Gastroesophageal sphincter (tissue), 4 donors: ENCODE measurements at regions not wholly inside any gene's neighbourhood (a gene's known extent, or its start where the extent isn't known, plus 50 kb on each side); places are given as distances from the start of the nearest gene placed in this dataset.

Source experiments
- ATAC-seq: fragments of 150-250 bp; one replicate; pipeline ENCODE4 v1.9.1; 2016; ENCODE audit warnings: mild to moderate bottlenecking, moderate library complexity
- H3K27ac ChIP-seq, 4 donors: fragments of 200-600 bp; sonication (generic) in 3 of 4; 1 replicate in 3 of 4; 2 replicates in 1 of 4; pipeline ENCODE4 v1.5.1; 2016 to 2019
- H3K27me3 ChIP-seq: fragments of 200-600 bp; sonication (generic); one replicate; pipeline ENCODE4 v1.5.1; 2019
- H3K36me3 ChIP-seq, 2 donors: fragments of 200-600 bp; sonication (generic); one replicate each; pipeline ENCODE4 v1.5.1; 2019; ENCODE audit warnings: control low read depth in 1 of 2
- H3K4me1 ChIP-seq, 3 donors: fragments of 200-600 bp; sonication (generic); 1 replicate in 2 of 3; 2 replicates in 1 of 3; pipeline ENCODE4 v1.5.1; 2016 to 2019; ENCODE audit warnings: control low read depth in 2 of 3
- H3K4me3 ChIP-seq, 2 donors: fragments of 200-600 bp; sonication (generic); one replicate each; pipeline ENCODE4 v1.5.1; 2019; ENCODE audit warnings: mild to moderate bottlenecking in 1 of 2, moderate library complexity in 1 of 2
- H3K9me3 ChIP-seq, 3 donors: fragments of 200-600 bp; sonication (generic); one replicate each; pipeline ENCODE4 v1.5.1; 2017 to 2019; ENCODE audit warnings: control low read depth in 2 of 3
- CTCF ChIP-seq, 4 experiments: fragments of 200-600 bp in 2 of 4; fragments of 450-650 bp in 2 of 4; sonication (generic) in 1 of 4; IDR thresholded peaks; one replicate each; pipeline ENCODE4 v1.5.1; 2017 to 2019; ENCODE audit warnings: antibody characterized with exemption in 4 of 4, mild to moderate bottlenecking in 2 of 4, moderate library complexity in 2 of 4
- EP300 ChIP-seq: sonication (generic); formaldehyde crosslinking; IDR thresholded peaks from one replicate; pipeline ENCODE4 v1.6.1; 2017; ENCODE audit warnings: antibody characterized with exemption, mild to moderate bottlenecking
- POLR2A ChIP-seq, 2 donors: fragments of 450-650 bp; IDR thresholded peaks; one replicate each; pipeline ENCODE4 v1.6.1; 2017; ENCODE audit warnings: antibody characterized with exemption in 2 of 2, mild to moderate bottlenecking in 2 of 2, moderate library complexity in 1 of 2
- POLR2AphosphoS5 ChIP-seq: sonication (generic); formaldehyde crosslinking; IDR thresholded peaks from one replicate; pipeline ENCODE4 v1.6.1; 2017; ENCODE audit warnings: antibody characterized with exemption
- WGBS, 2 donors: methylation state at CpG; one replicate each; pipeline ENCODE4 v1.1.5; 2018; ENCODE audit warnings: low coverage in 1 of 2; 5-methylcytosine and 5-hydroxymethylcytosine counted together

- H3K9me3 ChIP-seq = no peaks in the 10 kb centered on the region
- H3K27ac ChIP-seq = no peak overlapping the region
- no peak for TF ChIP-seq CTCF (IDR thresholded peaks at IDR 0.05)
- no peak for TF ChIP-seq POLR2AphosphoS5
- TF ChIP-seq POLR2A (IDR thresholded peaks at IDR 0.05) = no peak
- no peak for TF ChIP-seq EP300
- ATAC-seq = no peak
- H3K36me3 ChIP-seq = no peaks in the 10 kb centered on the region
- no peaks in the 10 kb centered on the region for H3K4me1 ChIP-seq
- H3K4me3 ChIP-seq = no peak overlapping the region
- 40 to 71% methylated on average over 1 of the region's 6 CpGs for WGBS, 2 donors
- H3K27me3 ChIP-seq = no peaks in the 10 kb centered on the region
Observed at GRCh38 chr13:71156550-71156949, 710.5 kb downstream of the DACH1 start.

GRCh38 chr13:71149498-71150363 is 717.3 kb downstream of the DACH1 start:
- ATAC-seq = no peak
- H3K9me3 ChIP-seq = no peaks in the 10 kb centered on the region
- no peak overlapping the region for H3K27ac ChIP-seq
- no peaks in the 10 kb centered on the region for H3K27me3 ChIP-seq
- no peak overlapping the region for H3K4me3 ChIP-seq
- TF ChIP-seq POLR2A (IDR thresholded peaks at IDR 0.05) (no peak), CTCF (IDR thresholded peaks at IDR 0.05) (no peak), EP300 (no peak)
- no peaks in the 10 kb centered on the region for H3K36me3 ChIP-seq
- no peaks in the 10 kb centered on the region for H3K4me1 ChIP-seq
- WGBS, 2 donors = 77% methylated on average over 9 to 10 of the region's 10 CpGs

GRCh38 chr13:71149046-71149445 is 718.0 kb downstream of the DACH1 start:
- 58 to 75% methylated on average over 3 of the region's 3 CpGs for WGBS, 2 donors
- TF ChIP-seq CTCF (IDR thresholded peaks at IDR 0.05) (no peak), POLR2A (IDR thresholded peaks at IDR 0.05) (no peak), POLR2AphosphoS5 (no peak), EP300 (no peak)

GRCh38 chr13:71148396-71148795 is 718.6 kb downstream of the DACH1 start:
- no peaks in the 10 kb centered on the region for H3K9me3 ChIP-seq
- WGBS, 2 donors = 20 to 63% methylated on average over 1 of the region's 1 CpG
- no peak overlapping the region for H3K27ac ChIP-seq
- TF ChIP-seq EP300 = no peak
- no peak for TF ChIP-seq POLR2A (IDR thresholded peaks at IDR 0.05)
- no peak for TF ChIP-seq CTCF (IDR thresholded peaks at IDR 0.05)
- no peak for TF ChIP-seq POLR2AphosphoS5
- no peak overlapping the region for H3K4me3 ChIP-seq
- no peaks in the 10 kb centered on the region for H3K27me3 ChIP-seq
- no peaks in the 10 kb centered on the region for H3K36me3 ChIP-seq
- no peaks in the 10 kb centered on the region for H3K4me1 ChIP-seq
- ATAC-seq = no peak

More at GRCh38 chr13:71149046-71149445, 718.0 kb downstream of the DACH1 start:
- ATAC-seq = no peak
- H3K4me1 ChIP-seq = no peaks in the 10 kb centered on the region
- no peak overlapping the region for H3K4me3 ChIP-seq
- no peaks in the 10 kb centered on the region for H3K27me3 ChIP-seq
- H3K9me3 ChIP-seq = no peaks in the 10 kb centered on the region
- no peak overlapping the region for H3K27ac ChIP-seq
- H3K36me3 ChIP-seq = no peaks in the 10 kb centered on the region

- no peaks in the 10 kb centered on the region for H3K36me3 ChIP-seq
- no peak overlapping the region for H3K4me3 ChIP-seq
- H3K27me3 ChIP-seq = no peaks in the 10 kb centered on the region
- ATAC-seq = no peak
- TF ChIP-seq CTCF (IDR thresholded peaks at IDR 0.05) (no peak), EP300 (no peak), POLR2A (IDR thresholded peaks at IDR 0.05) (no peak), POLR2AphosphoS5 (no peak)
- no peak overlapping the region for H3K27ac ChIP-seq
- WGBS, 2 donors = 76 to 90% methylated on average over 2 of the region's 2 CpGs
- H3K9me3 ChIP-seq = no peaks in the 10 kb centered on the region
- H3K4me1 ChIP-seq = no peaks in the 10 kb centered on the region
Observed at GRCh38 chr13:71144883-71145282, 722.1 kb downstream of the DACH1 start.
